Putamen (tissue), 1 donor: ENCODE measurements at regions not wholly inside any gene's neighbourhood (a gene's known extent, or its start where the extent isn't known, plus 50 kb on each side); places are given as distances from the start of the nearest gene placed in this dataset.
A peak's percentile ranks its signal among the peaks of the same experiment; 100 is the strongest.
"Not testable (repeated sequence)": the region's sequence is repeated elsewhere in the genome, so short reads cannot be mapped to it uniquely, and the experiment has no call there.

Experiments
- DNase-seq: peaks from one replicate; pipeline ENCODE4 v3.0.0-alpha.2; 2016; ENCODE audit warnings: low spot score

GRCh38 chr3:153028381-153028780, 133.6 kb upstream of the RAP2B start:
- DNase-seq: peak; percentile 35

- no peak for DNase-seq
Observed at GRCh38 chr3:153029350-153029749, 132.7 kb upstream of the RAP2B start.

DNA sequence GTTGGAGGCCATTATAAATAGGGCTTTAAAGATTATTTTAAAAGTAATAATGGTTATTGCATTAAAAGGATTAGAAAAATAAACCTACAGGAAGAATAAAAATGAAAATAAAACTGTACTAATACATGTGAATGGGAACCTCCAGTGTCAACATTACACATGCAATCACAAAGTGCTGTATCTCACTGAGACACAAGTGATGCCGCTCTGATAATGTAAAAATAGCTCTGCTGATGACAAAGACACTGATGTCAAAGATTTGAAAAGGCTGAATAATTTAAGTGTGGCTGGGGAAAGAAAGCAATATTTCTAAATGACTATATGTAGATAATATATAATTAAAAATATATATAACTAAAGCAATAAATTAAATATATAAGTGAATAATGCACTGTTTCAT, 129.1 kb upstream of the RAP2B start:
- no peak for DNase-seq

DNA sequence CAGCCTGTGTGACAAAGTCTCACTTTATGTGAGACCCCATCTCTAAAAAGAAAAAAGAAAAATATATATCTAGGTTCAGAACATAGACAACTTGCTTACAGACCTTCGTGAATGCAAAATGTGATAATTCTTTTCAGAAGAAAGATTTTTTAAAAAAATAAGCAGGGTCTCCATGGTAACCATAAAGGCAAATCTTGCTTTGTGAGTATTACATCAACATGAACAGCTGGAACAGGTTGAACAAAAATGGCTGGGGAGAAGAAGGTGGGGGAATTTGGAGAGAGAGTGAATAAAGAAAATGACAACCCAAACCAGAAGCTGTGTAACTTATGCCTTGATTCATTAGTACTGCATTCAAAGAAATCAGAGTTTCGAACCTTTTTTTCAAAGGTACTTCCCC, 125.2 kb upstream of the RAP2B start:
- DNase-seq: no peak

DNA sequence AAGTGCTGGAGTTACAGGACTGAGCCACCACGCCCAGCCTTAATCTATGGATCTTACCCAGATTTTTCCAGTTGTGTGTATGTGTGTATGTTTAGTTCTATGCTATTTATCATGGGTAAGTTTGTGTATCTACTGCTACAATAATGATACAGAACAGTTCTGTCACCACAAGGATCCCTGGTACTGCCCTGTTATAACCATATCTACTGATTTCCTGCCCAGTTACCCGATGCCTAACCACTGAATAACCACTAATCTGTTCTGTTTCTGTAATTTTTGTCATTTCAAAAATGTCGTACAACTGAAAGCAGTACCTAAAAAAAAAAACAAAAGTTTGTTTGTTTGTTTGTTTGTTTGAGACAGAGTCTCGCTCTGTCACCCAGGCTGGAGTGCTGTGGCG, 123.7 kb upstream of the RAP2B start:
- DNase-seq: no peak

- no peak for DNase-seq
Observed at GRCh38 chr3:153038779-153039178, 123.2 kb upstream of the RAP2B start.

GRCh38 chr3:153041181-153041580, 120.8 kb upstream of the RAP2B start:
- no peak for DNase-seq

- DNase-seq: no peak
Observed at GRCh38 chr3:153042088-153042487, 119.9 kb upstream of the RAP2B start.

DNA sequence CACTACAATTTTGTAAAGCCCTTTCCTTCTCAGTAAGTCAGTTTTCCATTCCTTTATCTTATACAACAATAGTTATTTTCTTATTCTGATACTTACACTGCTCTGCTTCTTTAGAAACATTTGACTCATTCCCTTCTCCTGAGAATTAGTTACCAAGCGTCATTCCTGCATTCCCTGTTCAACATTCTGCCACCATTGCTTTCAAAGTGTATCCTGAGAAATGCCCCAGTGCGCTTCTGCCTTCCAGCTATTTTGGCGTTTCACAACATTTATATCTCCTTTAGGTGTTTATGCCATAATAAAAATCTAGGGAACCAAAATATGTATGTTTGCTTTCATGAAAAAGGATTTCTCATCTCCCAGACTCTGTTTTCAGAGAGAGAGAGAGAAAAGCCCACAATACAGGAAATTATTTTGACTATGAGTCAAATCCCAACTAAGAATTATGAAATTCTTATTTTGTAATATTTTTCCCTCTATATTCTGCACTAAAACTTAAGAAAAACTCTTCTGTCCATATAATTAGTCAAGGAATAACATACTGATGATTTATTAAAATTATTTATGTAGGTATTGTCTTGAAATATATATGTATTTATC, 118.2 kb upstream of the RAP2B start:
- no peak for DNase-seq

DNA sequence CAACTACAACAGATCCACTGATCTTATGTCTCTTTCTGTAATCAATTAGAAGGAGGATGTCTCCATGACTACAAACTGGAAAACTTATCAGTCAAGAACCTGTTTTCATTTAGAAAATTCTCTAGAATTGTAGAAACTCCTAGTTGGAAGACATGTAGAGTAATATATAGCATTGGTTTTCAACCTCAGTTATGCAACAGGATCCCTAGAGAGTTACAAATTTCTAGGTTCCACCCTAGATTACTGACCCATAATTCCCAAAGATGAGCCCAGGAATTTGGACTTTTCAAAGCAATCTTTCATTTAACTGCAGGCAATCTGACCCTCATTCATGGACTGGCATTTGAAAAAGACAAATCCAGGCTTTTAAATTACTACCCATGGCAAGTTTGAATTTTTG, 116.9 kb upstream of the RAP2B start:
- no peak for DNase-seq

DNA sequence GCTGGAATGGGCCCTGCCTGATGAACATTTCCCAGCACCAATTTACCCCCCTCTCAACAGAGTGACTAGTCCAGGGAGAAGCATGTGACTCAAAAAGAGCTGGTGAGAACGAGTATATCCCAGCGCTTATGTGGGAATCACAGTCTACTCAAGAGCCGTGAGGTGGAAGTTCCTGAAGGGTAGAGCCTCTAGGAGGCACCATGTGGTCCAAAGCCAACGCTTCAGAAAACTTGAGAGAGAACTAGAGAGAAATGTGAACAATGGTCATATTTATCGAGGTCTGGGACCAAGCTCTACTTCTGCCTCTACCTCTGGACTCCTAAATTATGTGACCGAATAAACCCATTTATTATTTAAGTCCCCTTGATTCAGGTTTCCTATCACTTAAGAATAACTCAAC, 111.0 kb upstream of the RAP2B start:
- no peak for DNase-seq

GRCh38 chr3:153051427-153052095, 110.5 kb upstream of the RAP2B start:
- no peak for DNase-seq

DNA sequence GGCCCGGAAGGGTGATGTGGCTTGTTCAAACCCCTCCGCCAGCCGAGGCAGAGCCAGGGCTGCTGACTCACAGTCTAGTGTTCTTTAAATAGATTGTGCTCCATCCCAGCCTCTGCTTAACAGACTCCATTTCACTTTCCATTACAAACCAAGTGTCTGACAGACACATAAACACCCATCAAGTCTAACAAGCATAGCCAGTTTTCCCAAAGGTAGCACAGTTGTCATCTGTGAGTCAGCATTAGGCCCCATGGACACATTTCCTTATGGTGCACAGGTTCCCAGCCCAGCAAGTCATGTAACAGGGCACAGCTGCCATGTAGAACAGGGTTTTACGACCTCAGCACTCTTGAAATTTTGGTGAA, 109.9 kb upstream of the RAP2B start:
- no peak for DNase-seq

DNA sequence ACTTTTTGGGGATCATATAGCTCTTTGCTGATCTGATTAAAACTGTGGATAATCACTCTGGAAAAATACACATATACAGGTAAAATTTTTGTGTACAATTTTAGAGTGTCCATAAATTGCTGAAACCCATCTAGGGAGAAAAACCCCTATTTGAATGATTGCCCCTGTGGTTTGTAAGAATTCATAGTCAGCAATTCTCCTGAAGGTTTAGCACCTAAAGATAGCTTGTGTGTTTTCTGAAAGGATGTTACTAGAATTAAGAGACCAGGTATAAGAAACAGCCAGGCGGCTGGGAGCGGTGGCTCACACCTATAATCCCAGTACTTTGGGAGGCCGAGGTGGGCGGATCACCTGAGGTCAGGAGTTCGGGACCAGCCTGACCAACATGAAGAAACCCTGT, 106.8 kb upstream of the RAP2B start:
- DNase-seq: no peak

DNA sequence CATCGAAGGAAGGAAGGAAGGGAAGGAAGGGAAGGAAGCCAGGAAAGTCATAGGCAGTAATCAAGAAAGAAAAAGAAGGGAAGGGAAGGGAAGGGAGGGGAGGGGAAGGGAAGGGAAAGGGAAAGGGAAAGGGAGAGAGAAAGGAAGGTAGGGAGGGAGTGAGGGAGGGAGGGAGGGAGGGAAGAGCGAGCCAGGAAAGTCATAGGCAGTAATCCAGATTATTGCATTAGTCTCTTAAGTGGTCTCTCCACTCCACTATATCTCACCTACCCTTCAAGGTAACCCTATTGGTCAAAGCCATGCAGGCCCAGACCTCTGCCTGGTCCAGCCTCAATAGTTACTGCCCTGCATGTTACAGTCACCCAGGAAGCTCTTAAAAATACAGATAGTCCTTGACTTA, 106.2 kb upstream of the RAP2B start:
- DNase-seq: no peak

DNA sequence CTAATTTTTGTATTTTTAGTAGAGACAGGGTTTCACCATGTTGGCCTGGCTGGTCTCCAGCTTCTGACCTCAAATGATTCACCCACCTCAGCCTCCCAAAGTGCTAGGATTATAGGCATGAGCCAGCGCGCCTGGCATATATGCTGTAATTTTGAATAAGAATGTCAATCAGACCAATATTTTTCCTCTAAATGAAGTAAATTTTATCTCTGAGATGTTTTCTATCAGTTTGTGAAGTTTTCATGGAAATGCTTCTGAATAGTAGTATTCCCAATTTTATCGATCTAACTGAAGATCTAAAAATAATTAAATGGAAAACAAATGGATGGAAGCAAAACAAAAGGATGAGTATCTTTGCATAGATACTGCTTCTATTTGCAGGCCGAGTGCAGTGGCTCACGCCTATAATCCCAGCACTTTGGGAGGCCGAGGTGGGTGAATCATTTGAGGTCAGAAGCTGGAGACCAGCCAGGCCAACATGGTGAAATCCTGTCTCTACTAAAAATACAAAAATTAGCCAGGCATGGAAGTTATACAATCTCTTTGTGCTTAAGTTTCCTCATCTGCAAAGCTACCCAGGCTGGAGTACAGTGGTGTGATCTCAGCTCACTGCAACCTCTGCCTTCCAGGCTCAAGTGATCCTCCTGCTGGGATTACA, 103.9 kb upstream of the RAP2B start:
- DNase-seq: not testable (repeated sequence)

DNA sequence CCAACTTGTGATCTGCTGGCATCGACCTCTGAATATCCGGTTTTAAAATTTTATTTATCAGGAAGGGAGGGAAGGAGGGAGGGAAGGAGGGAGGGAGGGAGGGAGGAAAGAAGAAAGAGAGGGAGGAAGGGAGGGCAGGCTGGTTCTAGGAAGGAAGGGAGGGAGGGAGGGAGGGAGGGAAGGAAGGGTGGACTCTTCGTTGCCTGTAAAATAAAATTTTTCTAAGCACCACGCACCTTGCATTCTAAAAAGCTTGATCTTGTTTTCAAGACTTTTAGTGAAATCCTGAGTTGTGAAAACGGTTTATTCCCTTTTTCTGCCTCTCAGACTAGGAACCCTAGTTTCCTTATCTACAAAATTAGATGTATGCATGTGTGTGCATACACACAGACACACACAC, 101.7 kb upstream of the RAP2B start:
- no peak for DNase-seq

GRCh38 chr3:153061938-153062528, 100.0 kb upstream of the RAP2B start:
- no peak for DNase-seq

DNA sequence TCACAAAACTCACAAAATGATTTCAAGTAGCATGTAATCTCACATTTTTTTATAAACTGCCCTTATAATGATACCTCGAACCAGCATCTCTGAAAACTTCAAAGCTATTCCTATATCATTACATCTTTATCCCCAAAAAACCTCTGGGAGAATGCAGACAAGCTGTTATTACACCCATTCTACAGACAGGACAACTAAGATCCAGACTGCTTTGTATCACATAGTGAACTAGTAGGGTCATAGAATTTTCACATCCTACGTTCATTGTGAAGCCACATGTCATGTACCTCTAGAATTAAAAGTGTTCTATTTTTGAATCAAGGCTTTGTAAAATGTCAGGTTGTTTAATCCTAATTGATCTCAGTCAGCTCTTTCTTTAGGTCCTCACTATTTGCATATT, 98.7 kb upstream of the RAP2B start:
- no peak for DNase-seq

- DNase-seq: no peak
Observed at GRCh38 chr3:153066983-153067382, 95.0 kb upstream of the RAP2B start.

DNA sequence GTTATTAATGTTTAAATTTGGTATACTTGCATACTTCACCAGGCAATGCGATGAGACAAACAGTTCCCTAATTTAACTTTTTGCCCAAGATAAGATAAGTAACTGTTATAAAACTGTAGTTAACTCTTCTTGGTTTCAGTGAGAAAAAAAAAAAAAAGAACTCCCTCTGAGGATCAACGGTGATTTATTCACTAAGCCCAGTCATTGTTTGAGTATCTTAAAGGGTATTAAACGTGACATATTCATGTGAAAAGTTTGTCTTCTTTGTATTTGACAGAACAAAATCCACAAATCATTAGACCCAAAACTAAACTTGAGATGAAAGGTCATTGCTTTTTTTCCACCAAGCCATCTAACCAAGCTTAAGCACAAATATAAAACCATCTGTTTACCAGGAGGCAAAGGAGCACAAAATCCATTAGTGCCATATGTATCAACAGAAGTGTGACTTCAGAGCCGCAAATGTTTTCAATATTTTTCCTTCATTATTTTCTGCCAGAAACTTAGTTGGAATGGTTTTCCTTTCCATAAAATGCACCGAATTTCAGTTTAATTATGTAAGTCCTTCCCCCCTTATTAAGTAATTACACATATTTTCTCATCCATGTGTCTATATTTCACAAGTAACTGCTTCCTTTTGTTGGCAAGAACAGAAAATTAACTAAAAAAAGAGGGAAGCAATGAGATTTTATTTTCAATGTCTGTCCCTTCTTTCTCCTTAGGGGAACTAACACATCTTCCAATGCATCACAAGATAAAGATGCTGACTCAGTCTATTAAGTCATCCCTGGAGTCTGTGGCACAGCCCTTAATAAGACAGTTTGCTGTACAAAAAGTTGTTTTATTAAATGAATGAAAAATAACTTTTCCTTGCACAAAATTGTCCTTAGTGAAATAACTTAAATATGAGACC, 92.2 kb upstream of the RAP2B start:
- no peak for DNase-seq

DNA sequence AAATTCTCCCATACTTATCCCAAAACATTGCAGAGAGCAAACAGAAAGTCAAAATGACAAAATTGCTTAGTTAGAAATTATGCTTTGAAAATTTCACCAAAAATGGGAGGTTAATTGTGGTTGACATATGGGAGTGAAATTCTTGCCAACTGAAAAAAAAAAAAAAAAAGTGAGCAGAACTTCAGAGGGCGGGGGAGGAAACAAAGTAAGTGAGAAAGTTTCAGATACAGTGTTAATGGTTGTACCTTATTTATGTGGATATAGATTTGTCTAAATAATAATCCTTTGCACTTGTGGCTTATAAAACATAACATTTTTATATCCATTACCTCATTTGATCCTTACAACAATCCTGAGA, 91.5 kb upstream of the RAP2B start:
- no peak for DNase-seq
